GM19328 (cell line): ENCODE measurements at regions not wholly inside any gene's neighbourhood (a gene's known extent, or its start where the extent isn't known, plus 50 kb on each side); places are given as distances from the start of the nearest gene placed in this dataset.

Source experiments
- ATAC-seq: cut with Tn5 transposase; IDR thresholded peaks from one replicate; pipeline ENCODE4 v1.9.1; 2021; ENCODE audit warnings: mild to moderate bottlenecking, moderate library complexity; ENCODE audit not compliant: unreplicated experiment

GRCh38 chr11:26076233-26076990 is 255.5 kb upstream of the ANO3 start:
- ATAC-seq, result no peak

DNA sequence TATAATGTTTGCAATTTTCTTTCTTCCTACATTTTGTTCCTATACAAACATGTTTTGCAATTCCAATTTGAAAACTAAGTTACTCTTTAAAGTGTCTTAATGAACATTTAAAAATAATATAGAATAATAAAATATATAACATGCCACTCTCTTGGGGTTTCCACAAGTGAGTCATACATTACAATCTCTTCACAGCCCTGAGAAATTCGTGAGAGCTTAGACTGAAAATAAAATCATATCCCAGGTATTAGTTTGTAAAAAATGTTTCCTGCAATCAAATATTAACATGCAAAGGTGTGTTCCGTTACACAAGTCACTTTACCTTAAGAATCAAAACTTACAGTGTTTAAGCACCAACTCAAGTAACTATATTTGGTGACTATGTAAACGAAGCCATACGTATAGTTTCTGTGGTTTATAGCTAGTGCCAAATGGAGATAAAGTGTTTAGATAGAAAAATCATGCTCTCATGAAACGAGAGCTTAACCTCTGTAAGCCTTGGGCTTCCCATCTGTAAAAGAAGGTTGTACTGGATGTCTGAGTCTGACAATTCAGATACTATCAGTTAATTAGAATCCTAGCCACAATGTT is 253.6 kb upstream of the ANO3 start:
- ATAC-seq, result peak; percentile 65

- ATAC-seq, result no peak
These were observed 247.6 kb upstream of the ANO3 start for GRCh38 chr11:26084313-26084712.

DNA sequence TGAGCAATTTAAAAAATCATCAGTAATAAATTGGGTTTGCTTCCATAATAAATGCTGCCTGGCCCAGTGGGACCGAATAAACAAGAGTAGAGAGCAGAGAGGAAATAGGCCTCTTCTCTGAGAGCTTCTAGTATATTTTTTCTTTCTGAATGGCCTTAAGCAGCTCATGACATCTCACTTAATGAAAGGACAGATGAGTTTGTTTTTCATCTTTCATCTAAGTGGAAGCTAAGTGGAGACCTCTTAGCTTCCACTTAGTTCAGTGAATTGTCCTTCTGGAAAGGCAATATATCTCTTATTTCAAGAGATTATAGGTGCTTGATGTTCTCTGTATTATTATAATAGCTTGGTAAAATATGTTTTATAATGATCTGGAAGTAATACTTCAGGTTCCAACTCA is 245.9 kb upstream of the ANO3 start:
- no peak for ATAC-seq

- ATAC-seq, result peak; percentile 90
These were observed 244.6 kb upstream of the ANO3 start for GRCh38 chr11:26087120-26087935.

DNA sequence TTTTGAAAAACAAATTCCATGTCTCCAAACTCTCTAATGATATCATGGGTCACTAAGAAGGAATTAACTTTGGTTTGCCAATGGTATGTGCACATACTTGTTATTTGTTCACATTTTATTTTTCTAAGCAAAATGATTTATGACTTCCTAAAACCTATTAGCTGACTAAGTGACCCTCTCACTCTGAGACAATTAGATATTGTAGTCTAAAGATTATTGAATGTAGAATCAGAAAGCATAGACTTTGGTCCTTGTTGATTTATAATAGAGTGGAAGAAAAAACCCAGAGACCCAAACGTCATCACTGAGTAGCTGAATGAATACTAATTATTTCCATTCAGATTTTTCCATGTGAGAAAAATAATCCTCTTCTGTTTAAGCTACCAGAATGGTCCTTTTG is 243.5 kb upstream of the ANO3 start:
- no peak for ATAC-seq

DNA sequence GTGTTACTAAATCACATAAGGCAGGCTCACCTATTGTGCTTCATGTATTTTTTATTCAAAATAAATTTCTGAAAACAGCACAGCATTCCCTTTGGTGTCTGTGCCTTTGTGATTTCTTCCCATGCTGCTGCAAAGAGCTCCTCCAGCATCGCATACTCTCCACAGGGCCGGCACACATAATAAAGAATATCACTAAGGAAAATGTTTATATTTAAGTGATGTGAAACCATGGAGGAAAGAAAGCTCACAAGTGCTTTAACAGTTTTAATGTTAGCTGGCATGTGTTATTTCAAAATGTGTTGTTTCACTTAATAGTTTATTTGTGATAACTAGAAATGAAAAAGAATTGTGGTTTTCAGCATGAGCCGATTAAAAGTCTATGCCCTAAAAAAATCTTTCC is 241.3 kb upstream of the ANO3 start:
- ATAC-seq, result no peak

DNA sequence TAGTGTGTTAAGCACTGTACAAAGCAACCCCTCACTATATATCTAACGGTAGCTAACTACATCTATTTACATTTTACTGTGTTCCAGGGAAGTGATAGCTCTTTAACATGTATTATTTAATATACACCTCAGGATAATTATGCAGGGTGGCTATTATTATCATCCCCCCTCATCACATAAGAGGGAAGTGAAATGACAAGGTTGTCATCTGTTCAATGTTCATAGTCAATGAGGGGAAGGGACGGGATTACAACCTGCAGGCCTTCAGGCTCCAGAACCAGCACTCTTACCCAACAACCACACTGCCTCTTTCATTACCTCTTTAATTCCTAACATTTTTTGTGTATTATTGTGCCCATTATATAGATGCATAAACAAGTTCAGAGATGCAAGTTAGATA is 238.7 kb upstream of the ANO3 start:
- ATAC-seq, result no peak

DNA sequence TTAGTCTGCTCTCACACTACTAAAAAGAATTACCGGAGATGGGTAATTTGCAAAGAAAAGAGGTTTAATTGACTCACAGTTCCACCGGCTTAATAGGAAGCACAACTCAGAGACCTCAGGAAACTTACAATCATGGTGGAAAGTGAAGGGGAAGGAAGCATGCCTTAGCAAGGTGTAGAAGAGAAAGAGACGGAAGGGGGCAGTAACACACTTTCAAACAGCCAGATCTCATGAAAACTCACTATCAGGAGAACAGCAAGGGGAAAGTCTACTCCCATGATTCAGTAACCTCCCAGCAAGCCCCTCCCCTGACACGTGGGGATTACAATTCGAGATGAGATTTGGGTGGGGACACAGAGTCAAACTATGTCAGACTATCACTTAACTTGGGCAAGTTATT is 236.6 kb upstream of the ANO3 start:
- no peak for ATAC-seq

- ATAC-seq, result no peak
These were observed 235.5 kb upstream of the ANO3 start for GRCh38 chr11:26096451-26096850.

- no peak for ATAC-seq
These were observed 229.6 kb upstream of the ANO3 start for GRCh38 chr11:26102325-26102724.

- ATAC-seq, result no peak
These were observed 226.0 kb upstream of the ANO3 start for GRCh38 chr11:26105762-26106423.

DNA sequence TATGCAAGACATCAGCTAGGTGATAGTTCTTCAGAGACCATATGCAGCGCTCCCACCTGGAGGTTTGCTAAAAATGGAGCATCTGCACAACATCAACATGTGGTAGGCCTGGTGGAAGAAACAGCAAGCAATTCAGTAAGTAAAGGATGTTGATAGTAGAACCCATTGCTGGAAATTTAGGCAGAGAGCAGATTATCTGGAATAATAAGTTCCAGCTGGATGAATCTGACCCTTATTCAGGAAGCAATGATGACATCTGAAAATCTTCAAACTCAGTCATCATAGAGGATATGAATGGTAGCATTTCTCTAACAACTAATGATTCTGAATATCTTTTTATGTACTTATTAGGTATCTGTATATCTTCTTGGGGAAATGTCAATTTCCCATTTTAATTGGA is 225.2 kb upstream of the ANO3 start:
- ATAC-seq, result no peak

- no peak for ATAC-seq
These were observed 222.1 kb upstream of the ANO3 start for GRCh38 chr11:26109658-26110368.

DNA sequence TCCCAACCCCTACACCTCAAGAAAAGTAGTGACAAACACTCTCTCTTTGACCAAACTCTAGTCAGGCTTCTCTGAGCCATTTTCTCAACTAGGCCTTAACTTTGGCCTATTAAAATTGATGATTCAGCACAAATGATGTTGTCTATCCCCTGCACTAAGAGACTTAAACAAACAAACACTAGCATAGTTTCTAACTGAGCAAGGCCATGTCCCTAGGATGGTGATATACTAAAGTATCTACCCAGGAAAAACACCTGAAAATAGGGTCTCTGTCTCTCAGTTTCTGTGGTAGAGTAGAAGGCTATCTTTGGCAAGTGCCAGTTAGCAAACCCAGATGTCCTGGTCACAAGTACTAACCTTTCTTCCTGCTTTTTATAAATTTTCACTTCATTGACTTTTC is 219.7 kb upstream of the ANO3 start:
- ATAC-seq, result no peak

DNA sequence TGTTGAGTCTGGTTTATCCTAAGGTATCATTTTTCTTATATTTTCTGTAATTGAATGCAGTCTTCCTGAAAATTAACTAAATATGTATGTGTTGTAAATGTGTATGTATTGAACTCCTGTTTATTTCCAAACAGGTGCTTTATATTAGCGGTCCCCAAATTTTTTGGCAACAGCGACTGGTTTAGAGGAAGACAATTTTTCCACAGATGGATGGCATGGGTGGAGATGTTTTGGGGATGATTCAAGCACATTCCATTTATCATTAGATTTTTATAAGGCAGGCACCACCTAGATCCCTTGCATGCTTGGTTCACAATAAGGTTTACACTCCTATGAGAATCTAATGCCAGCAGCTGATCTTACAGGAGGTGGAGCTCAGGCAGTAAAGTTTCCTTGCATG is 210.5 kb upstream of the ANO3 start:
- ATAC-seq, result no peak

GRCh38 chr11:26126741-26127140 is 205.2 kb upstream of the ANO3 start:
- no peak for ATAC-seq

GRCh38 chr11:26127336-26127735 is 204.6 kb upstream of the ANO3 start:
- no peak for ATAC-seq

- ATAC-seq, result no peak
These were observed 200.5 kb upstream of the ANO3 start for GRCh38 chr11:26131406-26131805.

DNA sequence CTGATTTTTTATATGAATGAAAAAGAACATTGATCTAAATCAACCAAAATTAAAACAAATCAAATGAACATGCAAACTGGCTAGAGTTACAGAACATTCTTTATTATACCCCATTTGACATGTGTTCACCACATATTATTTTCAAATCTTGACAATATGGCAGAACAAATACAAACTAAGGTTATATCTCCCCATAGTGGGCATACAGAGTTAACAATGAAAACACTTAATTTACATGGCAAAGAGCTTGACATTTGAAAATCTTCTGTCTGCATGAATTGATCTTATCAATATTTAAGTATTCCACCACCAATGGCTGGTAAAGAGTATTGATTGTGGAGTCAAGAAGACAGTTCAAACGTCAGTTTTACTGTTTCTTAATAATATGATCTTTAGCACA is 197.9 kb upstream of the ANO3 start:
- ATAC-seq, result no peak
